ENCODE measurements at regions not wholly inside any gene's neighbourhood (a gene's known extent, or its start where the extent isn't known, plus 50 kb on each side); places are given as distances from the start of the nearest gene placed in this dataset.

GRCh38 chr3:194755671-194756459 lies 70.2 kb downstream of the FAM43A start:
- DNase-seq: no peak
- TF ChIP-seq, protein P1, sequence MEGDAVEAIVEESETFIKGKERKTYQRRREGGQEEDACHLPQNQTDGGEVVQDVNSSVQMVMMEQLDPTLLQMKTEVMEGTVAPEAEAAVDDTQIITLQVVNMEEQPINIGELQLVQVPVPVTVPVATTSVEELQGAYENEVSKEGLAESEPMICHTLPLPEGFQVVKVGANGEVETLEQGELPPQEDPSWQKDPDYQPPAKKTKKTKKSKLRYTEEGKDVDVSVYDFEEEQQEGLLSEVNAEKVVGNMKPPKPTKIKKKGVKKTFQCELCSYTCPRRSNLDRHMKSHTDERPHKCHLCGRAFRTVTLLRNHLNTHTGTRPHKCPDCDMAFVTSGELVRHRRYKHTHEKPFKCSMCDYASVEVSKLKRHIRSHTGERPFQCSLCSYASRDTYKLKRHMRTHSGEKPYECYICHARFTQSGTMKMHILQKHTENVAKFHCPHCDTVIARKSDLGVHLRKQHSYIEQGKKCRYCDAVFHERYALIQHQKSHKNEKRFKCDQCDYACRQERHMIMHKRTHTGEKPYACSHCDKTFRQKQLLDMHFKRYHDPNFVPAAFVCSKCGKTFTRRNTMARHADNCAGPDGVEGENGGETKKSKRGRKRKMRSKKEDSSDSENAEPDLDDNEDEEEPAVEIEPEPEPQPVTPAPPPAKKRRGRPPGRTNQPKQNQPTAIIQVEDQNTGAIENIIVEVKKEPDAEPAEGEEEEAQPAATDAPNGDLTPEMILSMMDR (IDR thresholded peaks at IDR 0.05; ENCODE audit: partially characterized antibody, unreplicated experiment): no peak
- Mint-ChIP-seq H3K27ac (ENCODE audit: unreplicated experiment) (no peak overlapping the region), H3K9me3 (ENCODE audit: unreplicated experiment) (peaks cover 7% of the 10 kb centered on the region), H3K27me3 (ENCODE audit: unreplicated experiment) (peaks cover 6% of the 10 kb centered on the region), H3K36me3 (ENCODE audit: unreplicated experiment) (no peaks in the 10 kb centered on the region), H3K4me3 (ENCODE audit: unreplicated experiment) (no peak overlapping the region), H3K4me1 (ENCODE audit: low read depth, unreplicated experiment) (peaks cover 13% of the 10 kb centered on the region)

DNA sequence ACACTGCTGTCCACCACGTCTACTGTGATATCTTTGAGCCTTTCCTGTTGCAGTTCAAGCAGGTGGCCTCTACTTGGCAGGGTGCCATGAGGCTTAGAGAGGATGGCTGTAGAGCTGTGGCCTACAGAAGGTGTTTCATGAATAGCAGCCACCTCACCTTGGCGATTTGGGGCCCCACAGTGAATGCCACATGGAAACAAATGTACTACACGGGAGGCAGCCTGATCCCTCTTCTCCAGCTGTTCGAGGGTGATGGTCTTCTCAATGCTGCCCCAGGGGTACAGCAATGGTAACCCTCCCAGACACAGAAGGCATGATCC lies 70.7 kb downstream of the FAM43A start:
- Mint-ChIP-seq H3K27me3 (ENCODE audit: unreplicated experiment) (peaks cover 6% of the 10 kb centered on the region), H3K4me3 (ENCODE audit: unreplicated experiment) (no peak overlapping the region), H3K4me1 (ENCODE audit: low read depth, unreplicated experiment) (peaks cover 18% of the 10 kb centered on the region), H3K9me3 (ENCODE audit: unreplicated experiment) (peaks cover 10% of the 10 kb centered on the region), H3K27ac (ENCODE audit: unreplicated experiment) (no peak overlapping the region), H3K36me3 (ENCODE audit: unreplicated experiment) (no peaks in the 10 kb centered on the region)
- no peak for DNase-seq
- TF ChIP-seq, protein P1 (IDR thresholded peaks at IDR 0.05; ENCODE audit: partially characterized antibody, unreplicated experiment): no peak

DNA sequence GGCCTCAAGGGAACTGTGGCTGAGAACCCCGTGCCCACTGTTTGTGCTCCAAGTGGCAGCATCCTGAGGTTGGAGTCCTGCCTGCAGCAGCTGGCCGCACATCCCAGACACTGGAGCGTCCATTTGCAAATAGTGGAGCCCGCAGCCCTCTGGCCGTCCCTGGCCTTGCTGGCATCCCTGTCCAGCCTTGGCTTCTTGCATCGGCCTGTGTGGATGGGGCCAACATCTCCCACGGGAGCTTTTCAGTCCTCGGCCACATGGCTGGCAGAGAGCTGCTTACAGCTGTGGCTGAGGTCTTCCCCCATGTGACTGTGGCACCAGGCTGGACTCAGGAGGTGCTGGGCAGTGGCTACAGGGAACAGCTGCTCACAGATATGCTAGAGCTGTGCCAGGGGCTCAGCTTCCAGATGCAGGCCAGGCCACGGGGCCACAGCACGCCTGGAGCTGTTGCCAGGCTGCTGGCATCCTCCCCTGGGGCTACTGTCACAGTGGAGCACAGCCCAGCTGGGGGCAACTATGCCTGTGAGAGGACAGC lies 71.2 kb downstream of the FAM43A start:
- Mint-ChIP-seq H3K27me3 (ENCODE audit: unreplicated experiment) (peaks cover 6% of the 10 kb centered on the region), H3K4me1 (ENCODE audit: low read depth, unreplicated experiment) (peaks cover 20% of the 10 kb centered on the region), H3K27ac (ENCODE audit: unreplicated experiment) (no peak overlapping the region), H3K9me3 (ENCODE audit: unreplicated experiment) (peaks cover 10% of the 10 kb centered on the region), H3K4me3 (ENCODE audit: unreplicated experiment) (no peak overlapping the region), H3K36me3 (ENCODE audit: unreplicated experiment) (no peaks in the 10 kb centered on the region)
- TF ChIP-seq, protein P1 (IDR thresholded peaks at IDR 0.05; ENCODE audit: partially characterized antibody, unreplicated experiment): no peak
- peak; percentile 33 for DNase-seq

DNA sequence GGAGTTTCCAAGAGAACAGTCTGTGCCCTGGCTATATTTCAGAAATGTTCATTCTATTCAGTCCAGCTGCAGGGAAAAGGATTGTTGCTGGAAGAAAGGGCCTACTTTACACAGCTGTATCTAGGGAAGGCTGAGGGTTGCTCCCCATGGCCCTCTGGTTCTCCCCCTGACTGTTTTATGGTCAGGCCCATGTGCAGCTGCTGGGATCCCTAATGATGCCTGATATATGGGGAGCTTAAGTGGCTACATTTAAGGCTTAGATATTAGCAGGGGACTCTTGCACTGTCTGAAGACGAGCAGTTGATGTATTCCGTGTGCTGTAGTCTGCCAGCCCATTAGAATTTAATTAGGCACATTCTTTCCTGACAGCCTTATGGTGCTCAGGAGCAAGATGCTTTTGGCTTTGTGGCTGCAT lies 72.0 kb downstream of the FAM43A start:
- Mint-ChIP-seq H3K4me3 (ENCODE audit: unreplicated experiment) (no peak overlapping the region), H3K36me3 (ENCODE audit: unreplicated experiment) (no peaks in the 10 kb centered on the region), H3K9me3 (ENCODE audit: unreplicated experiment) (peaks cover 10% of the 10 kb centered on the region), H3K4me1 (ENCODE audit: low read depth, unreplicated experiment) (peaks cover 20% of the 10 kb centered on the region), H3K27ac (ENCODE audit: unreplicated experiment) (peak overlapping the region; percentile 50), H3K27me3 (ENCODE audit: unreplicated experiment) (peaks cover 4% of the 10 kb centered on the region)
- DNase-seq: no peak
- TF ChIP-seq, protein P1 (IDR thresholded peaks at IDR 0.05; ENCODE audit: partially characterized antibody, unreplicated experiment): no peak

- Mint-ChIP-seq H3K27me3 (ENCODE audit: unreplicated experiment) (peaks cover 3% of the 10 kb centered on the region), H3K27ac (ENCODE audit: unreplicated experiment) (no peak overlapping the region), H3K4me3 (ENCODE audit: unreplicated experiment) (no peak overlapping the region), H3K36me3 (ENCODE audit: unreplicated experiment) (no peaks in the 10 kb centered on the region), H3K9me3 (ENCODE audit: unreplicated experiment) (peaks cover 10% of the 10 kb centered on the region), H3K4me1 (ENCODE audit: low read depth, unreplicated experiment) (peaks cover 20% of the 10 kb centered on the region)
- no peak for DNase-seq
- TF ChIP-seq, protein P1 (IDR thresholded peaks at IDR 0.05; ENCODE audit: partially characterized antibody, unreplicated experiment): no peak
Observed at GRCh38 chr3:194758716-194759115, 73.0 kb downstream of the FAM43A start.

Measured in glutamatergic neuron (in vitro differentiated cells).